ENCODE measurements at regions not wholly inside any gene's neighbourhood (a gene's known extent, or its start where the extent isn't known, plus 50 kb on each side); places are given as distances from the start of the nearest gene placed in this dataset.

DNA sequence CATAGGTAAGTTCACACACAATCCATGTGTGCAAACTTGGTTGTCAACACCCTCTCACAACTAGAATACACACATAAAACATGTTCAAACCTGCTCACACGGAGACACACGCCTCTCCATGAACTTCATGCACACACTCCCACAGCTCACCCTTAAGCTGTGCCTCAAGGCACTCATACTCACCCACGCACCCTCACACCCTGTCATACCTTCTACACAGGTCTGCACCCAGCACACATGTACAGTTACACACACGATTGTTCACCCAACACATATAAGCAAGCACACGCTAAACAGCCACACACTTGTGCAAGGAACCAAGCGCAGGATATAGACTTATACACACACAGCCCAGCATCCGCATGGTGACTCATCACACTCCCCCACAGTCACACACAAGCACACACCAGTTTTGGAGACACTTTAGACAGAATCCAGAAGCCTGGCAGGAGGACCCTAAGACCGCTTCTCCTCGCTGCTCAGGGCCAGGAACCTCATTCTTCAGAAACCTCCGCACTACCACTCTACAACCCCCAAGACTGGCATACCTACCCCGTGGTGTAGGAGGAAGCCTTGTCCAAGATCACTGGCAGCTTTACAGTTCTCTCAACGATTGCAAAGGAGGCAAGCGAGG lies 58.7 kb upstream of the ZC3H12A start:
- no CpG with 5 or more reads among the region's 13 CpGs for WGBS (ENCODE audit: extremely low coverage, insufficient read length, low lambda C conversion rate)
- Histone ChIP-seq H3K27ac (ENCODE audit: insufficient read length, low read depth, low read length) (no peak overlapping the region), H3K23me2 (ENCODE audit: insufficient read length, low read depth, low read length, poor library complexity, severe bottlenecking) (no peaks in the 10 kb centered on the region), H3K4ac (ENCODE audit: low read depth, low read length) (no peak overlapping the region), H3K4me2 (ENCODE audit: insufficient read depth, insufficient read length, low read length) (no peak overlapping the region), H3K4me1 (ENCODE audit: insufficient read depth, low read length) (peaks cover 2% of the 10 kb centered on the region; the same call in 1 of the 2 replicates), H2AFZ (ENCODE audit: low read length) (no peak overlapping the region), H3K23ac (ENCODE audit: insufficient read length, low read depth, low read length) (no peak overlapping the region), H4K8ac (replicated peaks; ENCODE audit: insufficient read length, low read depth, low read length) (no peak overlapping the region), H4K5ac (ENCODE audit: insufficient read length, low read depth, low read length) (no peak overlapping the region), H2BK15ac (ENCODE audit: low read depth, low read length) (no peak overlapping the region), H3K9ac (ENCODE audit: extremely low read depth, insufficient read length, low read length) (no peak overlapping the region), H3K27me3 (ENCODE audit: insufficient read depth, low read length) (no peaks in the 10 kb centered on the region), H2AK5ac (ENCODE audit: insufficient read length, low read length) (no peak overlapping the region), H3K56ac (ENCODE audit: insufficient read length, low read depth, low read length) (no peak overlapping the region), H3K18ac (ENCODE audit: insufficient read length, low read depth, low read length) (no peak overlapping the region), H3K79me2 (ENCODE audit: insufficient read depth, low read length) (no peaks in the 10 kb centered on the region), H3K9me3 (ENCODE audit: control insufficient read depth, low read depth, low read length) (no peaks in the 10 kb centered on the region), H2BK12ac (ENCODE audit: insufficient read length, low read depth, low read length) (no peak overlapping the region), H3K79me1 (ENCODE audit: insufficient read depth, low read depth, low read length, poor library complexity, severe bottlenecking) (no peaks in the 10 kb centered on the region), H4K20me1 (ENCODE audit: control insufficient read depth, insufficient read depth, insufficient read length) (no peaks in the 10 kb centered on the region), H3T11ph (ENCODE audit: low read length) (no peak overlapping the region), H2BK20ac (ENCODE audit: low read depth, low read length, poor library complexity, severe bottlenecking) (no peak overlapping the region), H4K91ac (ENCODE audit: insufficient read length, low read depth, low read length) (no peak overlapping the region), H2BK120ac (ENCODE audit: low read depth, low read length, poor library complexity, severe bottlenecking) (no peak overlapping the region), H2BK5ac (ENCODE audit: insufficient read length, low read length) (no peak overlapping the region), H3K14ac (ENCODE audit: insufficient read depth, low read length) (no peak overlapping the region; the same call in 1 of the 2 replicates)
- peaks cover 3 to 6% (median 3%) of the 10 kb centered on the region in 3 experiments for H3K36me3 Mint-ChIP-seq (ENCODE audit: insufficient read depth in 1 of 3, low read depth in 3 of 3)
- H3K27ac Mint-ChIP-seq, result no peak overlapping the region
- no peaks in the 10 kb centered on the region; the same call in none of the 2 replicates for H3K27me3 Mint-ChIP-seq (ENCODE audit: low read depth)
- peaks cover 8 to 12% of the 10 kb centered on the region in 2 experiments for H3K9me3 Mint-ChIP-seq
- no peak overlapping the region; a peak in 1 of 5 replicates for H3K4me3 Mint-ChIP-seq
- no peak for TF ChIP-seq CTCF (conservative IDR thresholded peaks at IDR 0.05)
- no peak for DNase-seq
- peaks cover 7 to 20% of the 10 kb centered on the region in 2 experiments for H3K4me1 Mint-ChIP-seq

Measured in H9 (cell line).